Gastrocnemius medialis (tissue), 4 donors: ENCODE measurements at regions not wholly inside any gene's neighbourhood (a gene's known extent, or its start where the extent isn't known, plus 50 kb on each side); places are given as distances from the start of the nearest gene placed in this dataset.

Experiments
- ATAC-seq, 2 donors: fragments of 150-250 bp; one replicate each; pipeline ENCODE4 v1.9.1; 2016
- DNase-seq, 2 donors: peaks; one replicate each; pipeline ENCODE4 v3.0.0-alpha.2; 2019
- H3K27ac ChIP-seq, 4 donors: fragments of 200-600 bp; sonication (generic); 1 replicate in 1 of 4; 2 replicates in 3 of 4; pipeline ENCODE4 v1.5.1; 2016 to 2018; ENCODE audit warnings: mild to moderate bottlenecking in 2 of 4, moderate library complexity in 1 of 4
- H3K27me3 ChIP-seq, 3 donors: fragments of 200-600 bp; sonication (generic) in 2 of 3; 1 replicate in 1 of 3; 2 replicates in 2 of 3; pipeline versions ENCODE4 v1.5.1 to v1.6.0; 2016 to 2019; ENCODE audit warnings: mild to moderate bottlenecking in 1 of 3, moderate library complexity in 1 of 3
- H3K36me3 ChIP-seq, 2 donors: fragments of 200-600 bp; sonication (generic) in 1 of 2; one replicate each; pipeline ENCODE4 v1.5.1; 2017 to 2018
- H3K4me1 ChIP-seq, 2 donors: fragments of 200-600 bp; sonication (generic) in 1 of 2; one replicate each; pipeline ENCODE4 v1.5.1; 2016 to 2017; ENCODE audit warnings: mild to moderate bottlenecking in 2 of 2
- H3K4me3 ChIP-seq, 4 donors: fragments of 200-600 bp; sonication (generic) in 3 of 4; 1 replicate in 1 of 4; 2 replicates in 3 of 4; pipeline ENCODE4 v1.5.1; 2016 to 2019; ENCODE audit warnings: mild to moderate bottlenecking in 2 of 4
- H3K9me3 ChIP-seq, 3 donors: fragments of 200-600 bp; sonication (generic) in 2 of 3; 1 replicate in 1 of 3; 2 replicates in 2 of 3; pipeline ENCODE4 v1.5.1; 2016 to 2019
- POLR2A ChIP-seq, 2 donors: fragments of 450-650 bp; IDR thresholded peaks; one replicate each; pipeline ENCODE4 v1.6.1; 2017; ENCODE audit warnings: antibody characterized with exemption in 2 of 2, mild to moderate bottlenecking in 2 of 2, moderate library complexity in 2 of 2
- in situ Hi-C, 4 donors: fragments of 200-750 bp; cut with MboI; loops; one replicate each; pipeline versions ENCODE4 v1.15.0 to v1.8.0; 2017; ENCODE audit warnings: low sequenced_read_pairs in 4 of 4
- intact Hi-C: fragments of 100-400 bp; cut with DNase I; formaldehyde crosslinking; loops from one replicate; pipeline ENCODE4 v1.15.1; 2023; ENCODE audit warnings: low total_unique reads
- TF ChIP-seq, protein P1 (sequence below), 5 experiments: fragments of 450-650 bp in 3 of 5; fragments of 200-600 bp in 2 of 5; sonication (generic) in 2 of 5; IDR thresholded peaks in 4 of 5; conservative IDR thresholded peaks in 1 of 5; 1 replicate in 4 of 5; 2 replicates in 1 of 5; pipeline ENCODE4 v1.5.1; 2016 to 2019; ENCODE audit warnings: antibody characterized with exemption in 5 of 5, mild to moderate bottlenecking in 3 of 5, moderate library complexity in 3 of 5

DNA sequence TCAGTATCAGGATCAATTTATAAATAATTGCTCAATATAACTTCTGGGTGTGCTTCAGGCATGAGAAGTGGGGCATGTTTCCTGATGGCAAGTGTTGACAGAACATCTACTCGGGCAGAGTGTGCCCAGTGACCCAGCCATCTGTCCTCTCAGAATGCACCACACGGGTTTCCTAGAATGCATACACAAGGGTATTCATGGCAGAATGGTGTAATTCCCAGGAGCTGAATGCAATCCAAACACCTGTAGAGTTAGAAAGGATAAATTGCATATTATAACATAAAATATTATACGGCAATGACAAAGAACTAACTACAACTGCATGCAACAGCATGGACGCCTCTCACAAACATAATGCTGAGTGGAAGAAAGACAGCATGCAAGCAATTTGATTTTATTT, 391.9 kb downstream of the SIPA1L2 start:
- Histone ChIP-seq H3K9me3 (no peaks in the 10 kb centered on the region), H3K4me3 (no peak overlapping the region), H3K27me3 (no peaks in the 10 kb centered on the region), H3K36me3 (no peaks in the 10 kb centered on the region), H3K4me1 (no peaks in the 10 kb centered on the region), H3K27ac (no peak overlapping the region)
- no peak for ATAC-seq
- intact Hi-C loops = no loop called here
- TF ChIP-seq, protein P1, sequence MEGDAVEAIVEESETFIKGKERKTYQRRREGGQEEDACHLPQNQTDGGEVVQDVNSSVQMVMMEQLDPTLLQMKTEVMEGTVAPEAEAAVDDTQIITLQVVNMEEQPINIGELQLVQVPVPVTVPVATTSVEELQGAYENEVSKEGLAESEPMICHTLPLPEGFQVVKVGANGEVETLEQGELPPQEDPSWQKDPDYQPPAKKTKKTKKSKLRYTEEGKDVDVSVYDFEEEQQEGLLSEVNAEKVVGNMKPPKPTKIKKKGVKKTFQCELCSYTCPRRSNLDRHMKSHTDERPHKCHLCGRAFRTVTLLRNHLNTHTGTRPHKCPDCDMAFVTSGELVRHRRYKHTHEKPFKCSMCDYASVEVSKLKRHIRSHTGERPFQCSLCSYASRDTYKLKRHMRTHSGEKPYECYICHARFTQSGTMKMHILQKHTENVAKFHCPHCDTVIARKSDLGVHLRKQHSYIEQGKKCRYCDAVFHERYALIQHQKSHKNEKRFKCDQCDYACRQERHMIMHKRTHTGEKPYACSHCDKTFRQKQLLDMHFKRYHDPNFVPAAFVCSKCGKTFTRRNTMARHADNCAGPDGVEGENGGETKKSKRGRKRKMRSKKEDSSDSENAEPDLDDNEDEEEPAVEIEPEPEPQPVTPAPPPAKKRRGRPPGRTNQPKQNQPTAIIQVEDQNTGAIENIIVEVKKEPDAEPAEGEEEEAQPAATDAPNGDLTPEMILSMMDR (IDR thresholded peaks at IDR 0.05 in 4 of 5, conservative IDR thresholded peaks at IDR 0.05 in 1 of 5) = no peak
- TF ChIP-seq POLR2A (IDR thresholded peaks at IDR 0.05) = no peak
- DNase-seq = no peak
- in situ Hi-C loops = no loop called here

DNA sequence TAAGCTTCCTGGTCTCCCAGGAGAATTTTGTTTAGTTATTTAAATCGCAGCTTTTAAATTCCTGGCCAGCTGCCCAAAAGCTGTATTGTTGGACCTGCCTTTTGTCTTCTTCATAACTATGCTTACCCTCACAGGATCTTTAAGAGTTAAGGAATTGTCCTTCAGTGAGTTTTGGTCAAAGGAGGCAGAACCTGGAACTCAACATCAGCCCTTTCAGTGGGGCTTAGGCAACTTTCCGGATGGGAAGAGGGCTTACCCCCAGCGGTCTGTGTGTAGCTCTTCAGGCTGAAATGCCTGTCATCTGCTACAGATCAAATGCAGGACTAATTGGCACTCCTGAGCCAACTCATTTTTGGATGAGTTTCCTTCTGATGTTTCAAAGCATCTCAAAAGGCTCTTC, 402.6 kb downstream of the SIPA1L2 start:
- ATAC-seq (no peak), DNase-seq (no peak)

DNA sequence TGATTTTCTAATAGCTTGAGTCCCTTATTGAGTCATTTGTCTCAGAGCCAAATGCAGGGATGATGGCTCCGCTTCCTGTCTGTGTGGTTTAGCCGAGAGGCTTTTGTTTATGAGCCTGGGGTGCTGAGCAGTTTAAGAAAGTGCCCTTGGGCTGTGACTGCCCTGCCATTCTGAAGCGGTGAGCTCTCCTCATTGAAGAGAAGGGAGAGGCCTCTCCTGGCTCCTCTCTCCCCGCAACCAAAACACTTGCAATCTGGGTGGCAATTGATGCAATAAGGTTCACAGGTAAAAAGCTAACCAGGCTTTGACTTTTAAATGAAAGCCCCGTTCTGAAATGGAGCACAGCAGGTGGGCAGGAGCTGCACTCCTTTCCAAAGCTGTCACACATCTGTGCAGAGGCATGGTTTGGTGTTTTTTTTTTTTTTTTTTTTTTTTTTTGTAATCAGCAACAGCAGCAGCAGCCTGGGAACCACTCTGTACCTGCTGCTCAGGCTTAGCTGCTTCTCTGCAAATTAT, 403.7 kb downstream of the SIPA1L2 start:
- no peaks in the 10 kb centered on the region for H3K36me3 ChIP-seq
- in situ Hi-C loops (no loop called here), intact Hi-C loops (no loop called here)
- no peak overlapping the region for H3K4me3 ChIP-seq
- H3K27me3 ChIP-seq = no peaks in the 10 kb centered on the region
- ATAC-seq = no peak
- no peaks in the 10 kb centered on the region for H3K9me3 ChIP-seq
- H3K4me1 ChIP-seq = no peaks in the 10 kb centered on the region
- DNase-seq = no peak
- TF ChIP-seq POLR2A (IDR thresholded peaks at IDR 0.05) = no peak
- TF ChIP-seq, protein P1 (IDR thresholded peaks at IDR 0.05 in 4 of 5, conservative IDR thresholded peaks at IDR 0.05 in 1 of 5) = no peak
- H3K27ac ChIP-seq = no peak overlapping the region

More for the DNA sequence above, 402.6 kb downstream of the SIPA1L2 start:
- intact Hi-C loops = no loop called here
- TF ChIP-seq POLR2A (IDR thresholded peaks at IDR 0.05) = no peak
- TF ChIP-seq, protein P1 (IDR thresholded peaks at IDR 0.05 in 4 of 5, conservative IDR thresholded peaks at IDR 0.05 in 1 of 5) = no peak
- H3K9me3 ChIP-seq = no peaks in the 10 kb centered on the region
- no peak overlapping the region for H3K27ac ChIP-seq
- in situ Hi-C loops = no loop called here
- H3K36me3 ChIP-seq = no peaks in the 10 kb centered on the region
- H3K27me3 ChIP-seq = no peaks in the 10 kb centered on the region
- H3K4me3 ChIP-seq = no peak overlapping the region
- no peaks in the 10 kb centered on the region for H3K4me1 ChIP-seq

DNA sequence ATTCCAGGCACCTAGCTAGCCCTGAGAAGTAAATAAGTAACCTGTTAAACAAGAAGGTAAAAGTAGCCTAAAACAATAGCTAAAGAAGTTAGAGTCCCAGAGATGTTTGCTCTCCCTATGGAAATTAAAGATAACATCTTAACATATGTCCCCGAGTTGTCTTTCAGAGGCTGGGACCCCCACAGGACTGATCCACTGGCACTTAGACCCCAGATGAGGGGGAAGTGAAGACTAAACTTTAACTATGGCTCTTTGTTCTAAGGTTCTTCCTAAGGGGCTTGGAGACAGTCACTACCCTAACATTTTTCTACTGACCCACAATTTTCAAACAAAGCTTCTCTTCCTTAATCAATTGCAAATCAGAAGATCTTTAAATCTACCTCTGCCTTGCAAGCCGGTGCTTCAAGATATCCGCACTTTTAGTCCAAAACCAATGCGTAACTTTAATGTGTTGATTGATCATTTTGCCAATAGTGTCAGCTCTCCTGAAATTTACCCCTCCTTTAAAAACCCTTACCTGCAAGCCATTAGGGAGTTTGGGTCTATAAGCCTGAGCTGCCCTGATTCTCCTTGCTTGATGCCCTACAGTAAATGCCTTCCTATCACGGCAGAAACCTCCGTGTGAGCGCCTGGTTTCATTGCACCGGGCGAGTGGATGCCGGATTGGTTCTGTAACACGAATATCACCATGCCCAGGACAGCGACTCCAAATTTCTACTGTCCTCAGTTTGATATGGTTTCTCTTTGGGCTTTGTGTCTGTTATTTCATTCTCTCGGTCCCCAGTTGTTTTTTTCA, 404.4 kb downstream of the SIPA1L2 start:
- no peak overlapping the region for H3K27ac ChIP-seq
- in situ Hi-C loops (no loop called here), intact Hi-C loops (no loop called here)
- ATAC-seq (no peak), DNase-seq (no peak)
- H3K36me3 ChIP-seq = no peaks in the 10 kb centered on the region
- H3K27me3 ChIP-seq = no peaks in the 10 kb centered on the region
- no peaks in the 10 kb centered on the region for H3K9me3 ChIP-seq
- no peak for TF ChIP-seq POLR2A (IDR thresholded peaks at IDR 0.05)
- TF ChIP-seq, protein P1 (IDR thresholded peaks at IDR 0.05 in 4 of 5, conservative IDR thresholded peaks at IDR 0.05 in 1 of 5) = no peak
- H3K4me3 ChIP-seq = no peak overlapping the region
- H3K4me1 ChIP-seq = no peaks in the 10 kb centered on the region
